ENCODE measurements at regions not wholly inside any gene's neighbourhood (a gene's known extent, or its start where the extent isn't known, plus 50 kb on each side); places are given as distances from the start of the nearest gene placed in this dataset.

- no peak for DNase-seq (ENCODE audit: low spot score)
Measured at GRCh38 chr4:179836179-179837075, 2394.2 kb upstream of the AGA start.

GRCh38 chr4:179843370-179843769 lies 2399.8 kb upstream of the TENM3 start:
- DNase-seq (ENCODE audit: low spot score): no peak

- no peak for DNase-seq (ENCODE audit: low spot score)
Measured at GRCh38 chr4:179855469-179855868, 2387.7 kb upstream of the TENM3 start.

- no peak for DNase-seq (ENCODE audit: low spot score)
Measured at GRCh38 chr4:179858221-179858620, 2385.0 kb upstream of the TENM3 start.

DNA sequence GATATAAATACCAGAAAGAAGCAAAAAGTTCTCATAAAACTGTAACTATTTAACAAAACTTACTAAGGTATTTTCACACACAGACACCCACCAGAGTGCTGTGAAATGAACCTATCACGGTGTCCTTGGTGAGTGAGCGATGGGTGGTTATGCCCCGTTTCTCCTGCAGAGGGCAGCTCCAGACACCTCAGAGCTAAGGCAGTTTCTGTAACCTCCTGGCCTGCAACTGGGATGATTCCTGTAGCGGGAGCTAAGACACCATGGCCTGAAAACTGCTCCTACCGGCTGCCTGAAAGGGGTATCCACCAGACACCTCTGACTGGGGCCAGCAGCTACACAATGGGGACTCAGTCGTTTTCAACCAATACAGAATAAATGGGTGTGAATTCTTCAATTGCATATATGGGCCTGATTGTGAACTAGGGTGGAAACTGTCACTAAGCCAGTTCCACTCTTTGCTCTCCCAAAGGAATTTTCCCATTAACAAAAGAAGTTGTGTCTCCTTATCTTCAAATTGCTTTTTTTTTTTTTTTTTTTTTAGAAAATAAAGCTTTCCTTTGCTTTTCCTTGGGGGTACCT lies 2375.8 kb upstream of the TENM3 start:
- DNase-seq (ENCODE audit: low spot score): peak; percentile 48

DNA sequence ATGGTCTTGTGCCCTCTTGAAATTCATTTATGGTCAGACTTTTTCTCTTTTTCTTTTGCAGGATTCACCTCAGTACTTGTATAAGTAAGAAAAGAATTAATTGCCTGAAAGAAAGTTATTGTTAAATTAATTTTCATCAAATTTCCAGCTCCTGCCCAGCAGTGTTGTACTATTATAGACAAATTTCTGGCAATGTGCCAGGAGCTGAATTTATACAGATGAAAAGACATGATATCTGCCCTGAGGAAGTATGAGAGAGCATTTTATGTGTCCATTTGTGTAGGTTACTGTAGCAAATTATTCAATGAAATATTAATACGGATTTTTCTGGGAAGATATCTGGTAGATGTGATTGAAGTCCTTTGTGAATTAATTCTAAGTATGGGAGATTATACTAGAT lies 2371.5 kb upstream of the TENM3 start:
- DNase-seq (ENCODE audit: low spot score): no peak

- no peak for DNase-seq (ENCODE audit: low spot score)
Measured at GRCh38 chr4:179872755-179873154, 2370.4 kb upstream of the TENM3 start.

DNA sequence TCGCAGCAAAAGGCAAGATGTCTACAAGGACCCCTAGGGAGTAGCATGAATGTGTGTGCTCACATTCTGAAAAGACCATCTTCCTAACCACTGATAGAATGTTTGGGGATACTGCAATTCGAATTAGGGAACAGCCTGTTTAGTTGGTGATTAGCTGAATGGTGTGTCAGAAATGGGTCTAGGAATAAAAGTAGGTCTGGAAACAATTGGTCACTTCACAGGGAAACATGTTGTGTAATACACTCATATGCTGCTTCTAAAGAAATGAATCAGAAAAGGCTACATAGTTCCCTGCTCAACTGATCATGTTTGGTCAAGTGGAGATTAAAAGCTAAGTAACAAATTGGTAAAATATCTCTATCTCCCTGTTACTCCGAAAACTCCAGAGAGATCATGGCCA lies 2362.4 kb upstream of the TENM3 start:
- no peak for DNase-seq (ENCODE audit: low spot score)

DNA sequence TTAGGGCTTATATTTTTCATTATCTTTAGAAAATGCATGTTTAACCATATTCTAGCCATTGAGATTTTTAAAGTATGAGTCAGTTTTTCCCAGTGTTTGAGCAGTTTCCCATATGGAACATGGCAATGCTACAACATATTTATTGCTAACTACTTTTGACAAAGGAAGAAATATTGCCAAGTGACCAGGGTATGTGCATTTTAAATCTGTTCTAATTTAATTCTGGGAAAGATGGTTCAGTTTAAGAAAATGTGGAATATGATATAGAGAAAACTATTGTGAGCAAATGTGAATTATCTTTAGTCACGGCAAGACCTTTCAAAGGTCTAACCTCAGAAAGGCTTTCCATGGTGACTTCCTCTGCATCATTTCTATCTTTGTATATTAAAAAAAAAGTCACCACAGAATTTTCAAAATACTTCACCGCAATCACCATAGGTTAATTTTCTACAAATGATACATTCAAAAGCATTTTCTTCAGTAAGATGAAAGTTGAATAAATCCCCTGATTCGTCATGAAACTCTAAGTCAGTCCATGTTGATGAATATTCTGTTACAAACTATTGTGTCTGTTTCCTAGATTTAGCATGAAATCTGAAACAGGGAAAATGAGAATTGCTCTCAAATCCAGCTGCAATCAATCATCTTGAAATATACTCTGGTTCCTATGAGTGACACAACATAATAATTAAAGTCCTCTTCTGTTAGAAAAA lies 2349.0 kb upstream of the TENM3 start:
- DNase-seq (ENCODE audit: low spot score): no peak

- DNase-seq (ENCODE audit: low spot score): no peak
Measured at GRCh38 chr4:179919587-179919986, 2323.6 kb upstream of the TENM3 start.

DNA sequence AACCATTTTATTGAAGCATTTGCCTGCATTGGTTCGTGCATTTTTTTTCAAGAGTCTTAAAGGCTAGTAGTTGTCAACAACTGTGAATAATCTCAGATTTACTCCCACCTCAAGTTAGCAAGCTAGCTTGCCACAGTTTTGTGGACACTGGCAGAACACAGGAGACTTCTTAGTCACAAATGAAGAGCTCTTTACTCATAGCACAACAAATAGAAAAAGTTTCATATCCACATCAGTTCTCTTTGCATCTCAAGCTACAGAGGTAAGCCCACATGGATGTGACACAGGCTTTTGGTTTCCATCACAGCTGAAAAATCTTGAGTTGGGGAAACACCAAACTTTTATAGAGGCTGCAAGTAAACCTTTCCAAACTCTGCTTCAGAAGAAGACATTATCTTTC lies 2315.7 kb upstream of the TENM3 start:
- DNase-seq (ENCODE audit: low spot score): no peak

GRCh38 chr4:179941911-179942310 lies 2301.3 kb upstream of the TENM3 start:
- no peak for DNase-seq (ENCODE audit: low spot score)

DNA sequence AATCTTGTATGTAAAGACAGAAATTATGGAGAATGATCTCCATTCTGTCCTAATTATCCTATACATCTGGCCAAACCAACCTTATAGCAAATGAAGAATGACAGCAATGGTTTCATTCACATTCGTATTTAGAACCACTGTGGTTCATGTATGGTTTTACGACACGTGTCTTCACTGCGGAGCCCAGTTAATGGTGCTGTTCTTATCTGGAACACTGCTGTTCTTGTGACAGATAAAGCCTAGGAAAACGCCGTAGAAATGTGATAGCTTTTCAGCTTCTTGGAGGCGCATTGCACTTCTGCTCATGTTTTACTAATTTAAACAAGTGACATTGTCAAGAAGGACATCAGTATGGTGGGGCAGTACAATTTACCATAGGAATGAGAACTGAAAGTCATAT lies 2266.4 kb upstream of the TENM3 start:
- DNase-seq (ENCODE audit: low spot score): no peak

GRCh38 chr4:179977378-179977777 lies 2265.8 kb upstream of the TENM3 start:
- DNase-seq (ENCODE audit: low spot score): no peak

- DNase-seq (ENCODE audit: low spot score): no peak
Measured at GRCh38 chr4:179981161-179981560, 2262.0 kb upstream of the TENM3 start.

- no peak for DNase-seq (ENCODE audit: low spot score)
Measured at GRCh38 chr4:179989975-179990374, 2253.2 kb upstream of the TENM3 start.

DNA sequence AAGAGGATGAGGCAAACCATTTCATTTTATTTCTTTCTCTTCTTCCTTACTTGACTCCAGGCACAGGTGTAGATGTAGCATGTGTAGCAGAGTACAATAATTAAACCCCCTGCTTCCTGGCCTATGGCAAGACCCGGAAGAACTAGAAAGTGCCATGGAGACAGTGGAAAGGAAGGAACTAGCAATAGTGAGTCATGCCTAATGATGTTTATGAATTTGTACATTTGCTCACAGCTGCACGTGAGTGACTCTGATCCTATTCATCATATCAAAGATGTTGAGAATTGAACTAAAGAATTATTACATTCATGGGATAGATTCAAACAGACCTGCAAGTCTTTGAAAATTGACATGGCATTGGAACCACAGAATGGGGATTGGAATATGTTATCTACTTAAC lies 2233.9 kb upstream of the TENM3 start:
- peak; percentile 65 for DNase-seq (ENCODE audit: low spot score)

DNA sequence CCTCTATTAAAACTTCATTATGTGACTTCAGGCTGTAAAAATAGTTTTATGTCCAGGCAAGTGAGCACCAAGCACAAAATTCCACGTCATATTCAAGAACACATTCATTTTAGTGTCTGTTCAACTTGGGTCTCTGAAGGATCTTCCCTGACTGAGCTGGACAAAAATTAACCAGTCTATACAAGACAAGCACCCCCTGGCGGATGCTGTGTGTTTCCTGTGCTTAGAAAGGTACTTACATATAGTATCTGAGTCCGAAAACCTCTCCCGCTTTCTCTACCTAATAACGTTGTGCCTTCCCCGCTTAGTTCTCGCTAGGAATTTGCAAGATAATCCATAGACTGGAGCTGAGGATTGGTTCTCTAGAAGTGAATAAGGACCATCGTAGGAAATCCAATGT lies 2214.5 kb upstream of the TENM3 start:
- DNase-seq (ENCODE audit: low spot score): peak; percentile 9

- DNase-seq (ENCODE audit: low spot score): no peak
Measured at GRCh38 chr4:180031330-180031729, 2211.9 kb upstream of the TENM3 start.

GRCh38 chr4:180041576-180041975 lies 2201.6 kb upstream of the TENM3 start:
- DNase-seq (ENCODE audit: low spot score): no peak

GRCh38 chr4:180052629-180053028 lies 2190.6 kb upstream of the TENM3 start:
- no peak for DNase-seq (ENCODE audit: low spot score)

DNA sequence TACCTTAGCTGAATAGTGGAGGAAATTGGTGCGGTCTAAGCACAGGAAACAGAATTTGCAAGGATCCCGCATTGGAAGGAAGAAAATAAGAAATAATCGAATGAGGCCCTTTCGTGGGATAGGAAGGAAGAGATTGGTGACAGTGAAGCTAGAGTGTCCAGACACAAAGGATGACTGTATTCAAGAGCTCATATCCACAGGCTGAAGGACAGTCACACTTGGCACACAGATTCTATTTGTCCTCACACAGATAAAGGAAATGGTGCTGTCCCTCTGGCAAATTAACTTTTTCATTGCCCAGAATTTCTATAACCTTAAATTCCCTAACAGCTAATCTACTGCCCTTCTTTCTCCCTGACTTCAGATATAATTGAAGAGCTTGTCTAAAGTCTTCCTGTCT lies 2188.9 kb upstream of the TENM3 start:
- no peak for DNase-seq (ENCODE audit: low spot score)

DNA sequence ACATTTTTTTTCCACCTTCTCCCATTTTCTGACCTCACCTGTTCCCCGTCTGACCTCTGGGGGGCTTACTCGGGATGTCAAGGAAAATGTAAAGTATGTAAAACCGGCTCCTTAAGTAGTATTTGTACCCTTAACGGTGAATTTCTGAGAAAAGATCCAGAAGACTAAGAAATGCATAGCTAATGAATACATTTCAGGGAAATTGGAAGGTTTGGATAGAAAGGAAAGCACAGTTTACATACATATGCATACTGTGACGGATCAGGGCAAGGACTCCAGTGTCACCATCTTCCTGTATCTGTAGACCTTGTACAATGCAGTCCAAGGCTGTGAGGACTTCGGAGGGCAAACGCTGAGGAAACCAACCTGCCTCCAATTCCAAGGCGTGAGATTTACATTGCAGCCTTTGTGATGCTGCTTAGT lies 2185.9 kb upstream of the TENM3 start:
- no peak for DNase-seq (ENCODE audit: low spot score)

Measured in kidney capillary endothelial cell (primary cell).